Stimulated activated CD8-positive, alpha-beta memory T cell treated with anti-CD3 and anti-CD28 coated beads, Interleukin-7, amount 100 ng/mL, for 1 hour (primary cell): ENCODE measurements at regions not wholly inside any gene's neighbourhood (a gene's known extent, or its start where the extent isn't known, plus 50 kb on each side); places are given as distances from the start of the nearest gene placed in this dataset.
"Not testable (repeated sequence)": the region's sequence is repeated elsewhere in the genome, so short reads cannot be mapped to it uniquely, and the experiment has no call there.

Experiments
- DNase-seq, 2 donors: peaks; one replicate each; pipeline ENCODE4 v3.0.0-alpha.2; 2020; ENCODE audit warnings: low read depth in 2 of 2

DNA sequence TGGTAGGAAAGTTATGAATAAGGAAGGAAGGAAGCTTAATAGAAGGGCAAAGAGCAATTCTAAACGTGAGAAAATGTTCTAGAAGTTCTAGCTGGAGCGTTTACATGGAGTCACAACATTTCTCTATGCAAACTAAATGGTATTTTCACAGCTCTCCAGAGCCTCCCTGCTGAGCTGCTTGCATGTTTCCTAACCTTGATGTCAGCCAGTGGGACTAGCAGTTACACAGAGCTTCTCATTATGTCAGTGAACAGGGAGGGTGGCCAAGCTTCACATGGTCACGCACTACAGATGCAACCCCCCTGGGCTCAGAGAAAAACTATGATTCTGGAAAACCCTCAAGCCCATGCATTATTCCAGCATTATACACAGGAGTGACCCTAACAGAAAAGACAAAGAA is 153.4 kb upstream of the CCDC150 start:
- no peak for DNase-seq

- no peak for DNase-seq
These were observed 152.1 kb upstream of the CCDC150 start for GRCh38 chr2:196487417-196487816.

- no peak for DNase-seq
These were observed 150.1 kb upstream of the CCDC150 start for GRCh38 chr2:196489371-196489770.

GRCh38 chr2:196492946-196493345 is 146.6 kb upstream of the CCDC150 start:
- DNase-seq = no peak

DNA sequence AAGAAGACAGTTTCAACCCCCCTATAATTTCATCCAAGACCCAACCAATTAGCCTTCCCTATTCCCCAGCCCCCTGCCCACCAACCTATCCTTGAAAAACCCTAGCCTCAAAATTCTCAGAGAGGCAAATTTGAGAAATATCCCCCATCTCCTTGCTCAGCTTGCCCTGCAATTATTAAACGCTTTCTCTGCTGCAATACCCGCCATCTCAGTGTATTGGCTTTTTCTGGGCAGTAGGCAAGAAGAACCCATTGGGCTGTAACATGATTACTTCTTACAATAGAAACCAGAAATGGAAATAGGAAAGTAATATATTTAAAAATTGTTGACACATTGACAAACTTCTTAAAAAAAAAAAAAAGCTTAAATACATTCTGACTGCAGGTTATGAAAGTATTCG is 140.6 kb upstream of the CCDC150 start:
- no peak for DNase-seq

GRCh38 chr2:196499686-196500085 is 139.8 kb upstream of the CCDC150 start:
- no peak for DNase-seq

GRCh38 chr2:196500686-196501431 is 138.7 kb upstream of the CCDC150 start:
- no peak for DNase-seq

- DNase-seq = no peak
These were observed 137.7 kb upstream of the CCDC150 start for GRCh38 chr2:196501836-196502235.

- DNase-seq = no peak
These were observed 137.1 kb upstream of the CCDC150 start for GRCh38 chr2:196502386-196502785.

DNA sequence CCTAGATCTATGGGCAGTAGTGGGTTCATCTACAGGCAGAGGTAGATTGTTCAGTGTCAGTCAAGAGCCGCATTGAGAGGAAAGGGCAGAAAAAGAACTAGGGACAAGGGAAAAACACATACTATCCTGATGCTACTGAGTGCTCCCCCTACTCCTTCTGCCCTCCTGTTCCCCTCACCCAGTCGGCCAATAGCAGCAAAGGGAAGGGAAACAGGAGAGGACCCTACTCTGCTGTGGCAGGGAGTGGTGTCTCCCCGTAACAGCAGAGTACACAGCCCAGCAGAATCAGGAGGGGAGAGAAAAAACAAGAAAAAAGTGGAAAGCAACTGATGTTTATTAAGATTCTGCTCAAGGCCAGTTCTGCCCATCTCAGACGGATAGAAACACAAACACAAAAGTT is 136.1 kb upstream of the CCDC150 start:
- DNase-seq = no peak

DNA sequence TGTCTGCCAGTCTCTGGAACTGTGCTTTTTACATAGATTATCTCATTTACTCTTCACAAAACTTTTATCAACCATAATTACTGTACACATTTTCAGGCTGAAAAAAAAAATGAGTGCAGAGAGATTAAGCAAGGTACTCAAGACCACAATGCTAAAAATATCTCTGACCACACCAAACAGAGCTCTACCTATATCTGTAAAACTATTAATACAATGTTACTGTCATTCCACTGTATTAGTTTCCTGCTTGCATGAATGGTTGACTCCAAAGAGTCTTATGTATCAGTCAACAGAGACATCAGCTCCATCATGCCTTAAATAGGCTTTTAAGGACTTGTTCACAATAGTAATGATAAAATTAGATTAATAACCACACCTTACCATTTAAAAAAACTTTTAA is 134.7 kb upstream of the CCDC150 start:
- no peak for DNase-seq

DNA sequence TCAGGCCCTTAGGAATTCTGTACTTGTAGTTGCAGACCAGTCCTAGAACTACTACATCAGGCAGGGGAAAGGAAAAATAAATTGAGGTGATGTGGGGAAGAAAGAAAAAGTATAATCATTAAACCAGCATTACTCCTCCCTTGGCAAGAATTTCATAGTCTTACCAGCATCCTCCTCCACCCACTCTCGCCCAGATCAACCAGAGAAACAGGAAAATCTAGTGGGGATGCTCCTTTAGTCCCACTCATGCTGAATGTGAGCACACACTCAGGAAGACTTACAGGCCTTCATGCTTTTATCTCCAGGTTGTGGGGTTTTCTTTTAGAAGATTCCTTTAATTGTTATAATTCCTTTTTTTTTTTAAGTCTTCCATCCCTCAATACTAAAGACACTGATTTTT is 129.3 kb upstream of the CCDC150 start:
- no peak for DNase-seq

GRCh38 chr2:196511258-196512168 is 128.0 kb upstream of the CCDC150 start:
- DNase-seq = no peak

DNA sequence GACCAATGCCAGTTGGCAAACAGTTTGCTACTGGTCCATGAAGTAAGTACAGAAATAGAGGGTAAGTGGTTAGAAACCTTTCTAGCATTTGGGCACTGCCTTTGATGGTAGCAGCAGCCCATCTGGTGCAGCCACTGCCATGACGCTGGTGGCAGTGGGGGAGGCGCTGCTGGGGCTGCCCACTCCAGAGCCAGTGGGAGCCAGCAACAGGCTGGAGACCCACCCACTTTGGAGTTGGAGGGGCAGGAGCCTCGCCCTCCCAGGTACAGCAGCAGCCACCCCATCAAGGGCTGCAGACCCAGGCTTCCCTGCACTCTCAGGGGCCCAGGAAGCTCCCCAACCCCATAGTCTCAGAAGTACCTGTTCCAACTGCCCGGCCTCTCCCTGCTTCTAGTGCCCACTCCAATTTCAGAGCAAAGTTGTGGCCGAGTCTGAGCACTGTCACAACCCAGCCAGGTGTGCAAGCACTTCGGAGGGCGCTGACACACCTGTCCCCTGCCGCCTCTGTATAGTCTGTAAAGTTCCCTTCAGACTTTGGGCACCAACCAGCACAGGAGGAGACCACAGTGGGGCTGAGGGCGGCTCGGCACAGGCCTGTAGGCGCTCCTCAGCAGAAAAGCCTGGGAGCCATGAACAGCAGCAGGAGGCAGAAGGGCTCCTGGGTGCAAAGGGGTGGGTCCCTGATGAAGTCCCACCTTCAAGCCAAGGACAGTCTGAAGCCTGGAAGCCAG is 125.6 kb upstream of the CCDC150 start:
- no peak for DNase-seq

DNA sequence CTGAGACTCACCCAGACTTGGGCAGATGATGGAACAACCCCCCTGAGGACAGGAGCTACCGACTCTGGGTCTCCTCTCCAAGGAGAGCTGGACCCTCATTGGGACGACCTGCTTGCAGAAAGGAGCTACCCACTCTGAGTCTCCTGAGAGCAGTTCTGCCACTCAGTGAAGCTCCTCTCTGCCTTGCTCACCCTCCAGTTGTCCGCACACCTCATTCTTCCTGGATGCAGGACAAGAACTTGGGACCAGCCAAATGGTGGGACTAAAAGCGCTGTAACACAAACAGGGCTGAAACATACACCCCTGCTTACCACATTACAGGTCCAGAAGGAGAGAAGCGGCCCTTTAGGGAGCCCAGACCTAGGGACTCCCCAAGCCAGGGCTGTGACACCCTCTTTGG is 124.9 kb upstream of the CCDC150 start:
- DNase-seq = no peak

DNA sequence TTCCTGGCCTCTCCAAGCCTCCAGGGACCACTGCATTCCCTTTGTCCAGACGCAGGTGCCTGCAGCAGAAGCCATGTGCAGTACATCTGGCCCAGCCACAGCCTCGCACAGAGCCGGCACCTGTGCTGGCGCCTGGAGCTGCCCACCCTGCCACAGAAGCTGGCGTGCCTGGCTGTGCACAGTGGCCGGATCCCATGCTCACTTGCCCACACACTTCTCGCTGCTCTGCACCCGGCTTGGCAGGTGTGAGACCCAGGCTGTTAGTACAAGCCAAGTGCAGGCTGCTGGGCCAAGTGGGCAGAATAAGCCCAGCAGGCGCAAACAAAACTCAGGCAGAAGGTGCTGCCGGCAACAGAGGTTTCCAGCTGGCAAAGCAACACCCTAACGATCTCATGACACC is 124.5 kb upstream of the CCDC150 start:
- no peak for DNase-seq

DNA sequence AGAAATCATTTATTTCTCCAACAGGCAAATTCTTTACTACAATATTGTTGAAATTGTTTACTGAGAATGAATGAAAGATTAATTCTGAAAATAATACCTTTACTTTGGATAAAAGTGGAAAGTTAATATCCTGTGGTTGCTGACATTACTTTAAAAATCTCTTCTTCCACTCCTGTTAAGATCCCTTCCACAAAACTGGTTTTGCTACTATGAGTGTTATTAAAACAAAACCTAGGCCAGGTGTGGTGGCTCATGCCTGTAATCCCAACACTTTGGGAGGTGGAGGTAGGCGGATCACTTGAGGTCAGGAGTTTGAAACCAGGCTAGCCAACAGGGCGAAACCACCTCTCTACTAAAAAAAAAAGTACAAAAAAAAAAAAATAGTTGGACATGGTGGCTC is 123.9 kb upstream of the CCDC150 start:
- DNase-seq = no peak

DNA sequence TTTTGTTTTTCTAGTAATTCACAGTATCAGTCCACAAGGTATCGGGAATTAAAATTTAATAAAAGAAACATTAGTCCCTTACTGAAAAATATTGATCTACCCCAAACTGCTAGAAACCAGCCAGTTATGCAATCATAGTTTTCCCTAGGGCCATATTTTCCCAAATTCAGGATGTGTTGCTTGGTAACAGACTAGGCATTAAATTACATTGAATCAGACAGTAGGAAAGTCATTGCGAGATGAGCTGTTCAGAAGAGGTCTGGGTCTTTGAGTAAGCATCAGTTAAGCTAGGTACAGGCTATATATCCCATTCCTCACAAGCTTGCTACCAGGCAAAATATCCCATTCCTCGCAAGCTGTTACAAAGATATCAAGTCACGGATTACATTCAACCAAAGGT is 123.0 kb upstream of the CCDC150 start:
- no peak for DNase-seq

DNA sequence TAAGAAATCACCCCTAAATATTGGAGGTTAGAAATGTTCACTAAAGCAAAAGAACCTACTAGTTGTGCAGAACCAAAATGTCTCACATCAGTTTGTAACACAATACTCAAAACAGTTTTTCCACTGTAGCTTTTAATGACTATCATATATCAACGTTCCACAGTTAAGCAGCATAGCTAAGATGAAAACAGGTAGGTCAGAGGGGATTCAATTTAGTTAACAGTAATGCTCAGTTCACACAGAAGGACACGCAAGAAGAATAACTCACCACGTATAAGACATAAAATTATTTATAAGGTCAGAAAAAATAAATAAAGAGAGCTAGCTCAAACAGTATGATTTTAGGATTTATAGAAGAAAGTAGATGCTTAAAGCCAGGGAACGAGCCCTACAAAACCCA is 118.9 kb upstream of the CCDC150 start:
- no peak for DNase-seq

DNA sequence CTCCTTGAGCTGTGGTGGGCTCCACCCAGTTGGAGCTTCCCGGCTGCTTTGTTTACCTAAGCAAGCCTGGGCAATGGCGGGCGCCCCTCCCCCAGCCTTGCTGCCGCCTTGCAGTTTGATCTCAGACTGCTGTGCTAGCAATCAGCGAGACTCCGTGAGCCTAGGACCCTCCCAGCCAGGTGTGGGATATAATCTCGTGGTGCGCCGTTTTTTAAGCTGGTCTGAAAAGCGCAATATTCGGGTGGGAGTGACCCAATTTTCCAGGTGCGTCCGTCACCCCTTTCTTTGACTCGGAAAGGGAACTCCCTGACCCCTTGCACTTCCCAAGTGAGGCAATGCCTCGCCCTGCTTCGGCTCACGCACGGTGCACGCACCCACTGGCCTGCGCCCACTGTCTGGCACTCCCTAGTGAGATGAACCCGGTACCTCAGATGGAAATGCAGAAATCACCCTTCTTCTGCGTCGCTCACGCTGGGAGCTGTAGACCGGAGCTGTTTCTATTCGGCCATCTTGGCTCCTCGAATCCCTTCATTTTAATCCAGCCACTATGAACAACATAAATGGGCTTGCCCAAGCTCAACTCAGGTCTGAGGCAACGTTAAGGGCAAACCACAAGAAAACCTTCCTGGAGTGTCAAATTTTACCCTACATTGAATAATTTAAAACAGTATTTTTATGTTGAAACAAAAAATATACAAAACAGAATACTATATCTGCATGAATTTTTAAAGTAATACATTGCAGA is 112.4 kb upstream of the CCDC150 start:
- not testable (repeated sequence) for DNase-seq

DNA sequence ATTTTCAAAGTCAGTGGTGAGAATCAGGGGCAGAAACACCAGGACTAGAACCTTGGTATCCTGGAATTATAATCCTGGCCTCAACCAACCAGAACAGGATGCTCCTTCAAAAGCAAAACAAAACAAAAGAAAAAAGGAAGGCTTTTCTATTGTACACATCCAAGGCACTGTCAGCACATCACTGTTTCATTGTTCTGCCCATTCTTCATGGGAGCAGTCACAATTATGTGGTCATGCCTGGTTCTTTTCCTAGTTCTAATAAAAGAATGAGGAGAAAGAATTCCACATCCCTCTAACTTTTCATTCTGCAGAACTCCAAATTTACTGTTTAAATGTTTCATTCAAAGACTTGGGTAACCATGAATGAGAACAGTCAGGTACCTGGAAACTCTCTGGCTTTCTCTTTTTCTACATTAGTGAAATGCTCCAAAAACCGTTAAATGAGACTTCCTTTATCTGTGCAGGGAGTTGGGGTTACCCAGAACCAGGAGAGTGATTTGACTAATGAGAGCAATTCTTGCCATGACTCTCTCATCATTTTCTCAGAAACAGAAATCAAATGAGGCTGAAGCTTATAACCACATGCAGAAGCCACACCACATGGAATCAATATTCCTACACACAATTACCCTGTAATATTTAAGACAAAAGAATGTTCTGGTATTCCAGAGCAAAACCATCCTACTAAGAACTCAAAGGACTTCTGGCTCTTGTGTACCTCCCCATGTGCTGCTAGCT is 110.9 kb upstream of the CCDC150 start:
- no peak for DNase-seq
